Lower lobe of right lung (tissue), 2 donors: ENCODE measurements at regions not wholly inside any gene's neighbourhood (a gene's known extent, or its start where the extent isn't known, plus 50 kb on each side); places are given as distances from the start of the nearest gene placed in this dataset.

Experiments
- ATAC-seq, 2 donors: fragments of 200-7000 bp; cut with Tn5 transposase; one replicate each; pipeline ENCODE4 v1.9.1; 2020 to 2022; ENCODE audit warnings: mild to moderate bottlenecking in 2 of 2, moderate library complexity in 2 of 2
- DNase-seq: peaks from one replicate; pipeline ENCODE4 v3.0.0-alpha.2; 2020
- H3K27ac ChIP-seq: fragments of 200-600 bp; one replicate; pipeline ENCODE4 v1.8.0; 2022
- H3K27me3 ChIP-seq: fragments of 200-600 bp; one replicate; pipeline ENCODE4 v1.8.0; 2022; ENCODE audit warnings: low read depth
- H3K36me3 ChIP-seq: fragments of 200-600 bp; one replicate; pipeline ENCODE4 v1.8.0; 2022; ENCODE audit warnings: mild to moderate bottlenecking
- H3K4me1 ChIP-seq: fragments of 200-600 bp; one replicate; pipeline ENCODE4 v1.8.0; 2022
- H3K4me3 ChIP-seq: fragments of 200-600 bp; one replicate; pipeline ENCODE4 v1.8.0; 2022; ENCODE audit warnings: mild to moderate bottlenecking
- H3K9me3 ChIP-seq: fragments of 200-600 bp; one replicate; pipeline ENCODE4 v1.8.0; 2022
- intact Hi-C: fragments of 100-400 bp; cut with DNase I; formaldehyde crosslinking; loops from one replicate; pipeline ENCODE4 v1.11.0; 2022
- TF ChIP-seq, protein P1 (sequence below): fragments of 200-600 bp; IDR thresholded peaks from one replicate; pipeline ENCODE4 v1.8.0; 2022; ENCODE audit warnings: antibody characterized with exemption, mild to moderate bottlenecking
- donor health status: DM: no; HTN: yes; CAD: no; lungs with severe emphysema.

DNA sequence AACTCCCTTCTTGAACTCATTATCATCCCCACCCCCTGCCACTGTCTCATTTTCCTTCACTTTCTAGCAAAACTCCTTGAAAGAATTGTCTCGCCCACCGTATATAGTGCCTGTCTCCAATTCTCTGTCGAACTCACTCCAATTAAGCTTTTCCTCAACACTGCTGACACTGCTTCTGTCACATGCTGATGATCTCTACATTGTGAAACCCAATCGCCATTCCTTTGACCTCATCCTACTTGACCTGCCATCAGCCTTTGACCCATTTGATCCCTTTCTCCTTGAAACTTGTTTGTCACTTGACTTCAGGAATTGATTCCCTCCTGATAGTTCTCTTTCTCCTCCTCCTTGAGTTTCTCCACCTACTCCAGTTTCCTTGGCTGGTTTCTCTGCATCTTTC, 54.8 kb downstream of the CCDC71L start:
- no peak for DNase-seq
- H3K27me3 ChIP-seq: no peaks in the 10 kb centered on the region
- TF ChIP-seq, protein P1, sequence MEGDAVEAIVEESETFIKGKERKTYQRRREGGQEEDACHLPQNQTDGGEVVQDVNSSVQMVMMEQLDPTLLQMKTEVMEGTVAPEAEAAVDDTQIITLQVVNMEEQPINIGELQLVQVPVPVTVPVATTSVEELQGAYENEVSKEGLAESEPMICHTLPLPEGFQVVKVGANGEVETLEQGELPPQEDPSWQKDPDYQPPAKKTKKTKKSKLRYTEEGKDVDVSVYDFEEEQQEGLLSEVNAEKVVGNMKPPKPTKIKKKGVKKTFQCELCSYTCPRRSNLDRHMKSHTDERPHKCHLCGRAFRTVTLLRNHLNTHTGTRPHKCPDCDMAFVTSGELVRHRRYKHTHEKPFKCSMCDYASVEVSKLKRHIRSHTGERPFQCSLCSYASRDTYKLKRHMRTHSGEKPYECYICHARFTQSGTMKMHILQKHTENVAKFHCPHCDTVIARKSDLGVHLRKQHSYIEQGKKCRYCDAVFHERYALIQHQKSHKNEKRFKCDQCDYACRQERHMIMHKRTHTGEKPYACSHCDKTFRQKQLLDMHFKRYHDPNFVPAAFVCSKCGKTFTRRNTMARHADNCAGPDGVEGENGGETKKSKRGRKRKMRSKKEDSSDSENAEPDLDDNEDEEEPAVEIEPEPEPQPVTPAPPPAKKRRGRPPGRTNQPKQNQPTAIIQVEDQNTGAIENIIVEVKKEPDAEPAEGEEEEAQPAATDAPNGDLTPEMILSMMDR: no peak
- no peaks in the 10 kb centered on the region for H3K4me1 ChIP-seq
- intact Hi-C loops: no loop called here
- H3K36me3 ChIP-seq: no peaks in the 10 kb centered on the region
- H3K4me3 ChIP-seq: no peak overlapping the region
- no peak overlapping the region for H3K27ac ChIP-seq
- H3K9me3 ChIP-seq: no peaks in the 10 kb centered on the region
- ATAC-seq: no peak

DNA sequence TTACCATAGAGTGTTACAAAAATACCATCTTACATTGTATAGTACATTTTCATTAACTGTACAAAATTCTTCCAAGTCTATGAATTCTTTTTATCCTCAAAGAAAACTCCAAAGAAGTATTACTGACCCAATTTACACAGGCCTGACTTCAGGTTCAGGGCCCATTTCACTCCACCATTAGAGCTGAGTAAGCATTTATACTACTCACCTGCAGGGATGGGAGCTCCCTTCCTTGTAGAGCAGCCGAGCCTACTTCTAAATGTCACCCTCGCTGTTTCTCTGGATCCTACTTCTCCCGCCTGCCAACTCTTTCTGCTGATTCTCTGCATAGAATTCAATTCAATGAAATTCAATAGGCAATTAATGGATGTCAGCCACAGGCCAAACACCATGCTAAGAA, 56.0 kb downstream of the CCDC71L start:
- H3K27ac ChIP-seq: no peak overlapping the region
- H3K9me3 ChIP-seq: no peaks in the 10 kb centered on the region
- no peaks in the 10 kb centered on the region for H3K4me1 ChIP-seq
- ATAC-seq: no peak
- H3K4me3 ChIP-seq: no peak overlapping the region
- TF ChIP-seq, protein P1: no peak
- no peaks in the 10 kb centered on the region for H3K27me3 ChIP-seq
- no peaks in the 10 kb centered on the region for H3K36me3 ChIP-seq
- DNase-seq: no peak
- intact Hi-C loops: no loop called here

DNA sequence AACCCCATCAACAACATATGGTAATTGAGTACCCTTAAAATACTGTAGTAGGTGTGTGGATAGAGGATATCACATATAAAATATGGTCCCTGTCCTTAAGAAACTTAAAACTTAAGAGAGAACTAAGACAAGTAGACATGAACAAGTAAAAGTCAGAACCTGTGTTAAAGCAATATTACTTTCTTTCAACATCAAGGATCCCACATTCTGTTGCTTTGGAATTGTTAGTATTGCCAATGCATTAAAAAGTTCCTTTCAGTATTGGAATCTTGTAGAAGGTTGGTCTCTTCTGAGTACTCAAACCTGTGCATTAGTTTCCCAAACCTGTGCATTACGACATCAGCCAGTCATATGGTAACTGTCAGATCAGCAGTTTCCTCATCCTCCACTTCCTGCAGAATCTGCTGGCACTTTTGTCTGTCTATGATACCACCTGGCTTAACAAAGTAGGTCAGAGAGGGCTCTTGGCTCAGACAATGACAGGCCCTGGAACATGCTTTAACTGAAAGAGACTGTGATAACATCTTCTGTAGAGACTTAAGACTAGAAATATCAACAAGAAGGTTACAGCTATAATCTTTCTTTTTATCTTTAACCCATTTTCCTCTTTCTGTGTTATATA, 56.5 kb downstream of the CCDC71L start:
- Histone ChIP-seq H3K4me3 (no peak overlapping the region), H3K27me3 (no peaks in the 10 kb centered on the region), H3K9me3 (no peaks in the 10 kb centered on the region), H3K4me1 (no peaks in the 10 kb centered on the region), H3K36me3 (no peaks in the 10 kb centered on the region), H3K27ac (no peak overlapping the region)
- ATAC-seq: no peak
- no peak for DNase-seq
- intact Hi-C loops: no loop called here
- TF ChIP-seq, protein P1: no peak

DNA sequence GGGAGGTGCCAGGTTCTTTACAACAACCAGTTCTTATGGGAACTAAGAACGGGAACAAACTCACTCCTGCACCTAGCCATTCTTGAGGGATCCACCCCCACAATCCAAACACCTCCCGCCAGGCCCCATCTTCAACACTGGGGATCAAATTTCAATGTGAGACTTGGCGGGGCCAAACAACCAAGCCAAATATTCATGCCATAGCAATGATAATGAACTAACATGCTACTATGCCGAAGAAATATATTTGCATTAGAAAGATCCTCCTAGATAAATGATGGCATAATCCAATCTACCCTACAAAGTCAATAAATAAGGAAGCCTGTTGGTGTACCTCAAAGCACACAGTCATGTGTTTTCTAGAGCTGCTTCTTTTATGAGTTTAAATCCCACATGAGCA, 57.6 kb downstream of the CCDC71L start:
- no peaks in the 10 kb centered on the region for H3K27me3 ChIP-seq
- intact Hi-C loops: no loop called here
- no peak overlapping the region for H3K27ac ChIP-seq
- DNase-seq (no peak), ATAC-seq (no peak)
- peaks cover 7% of the 10 kb centered on the region for H3K4me1 ChIP-seq
- no peaks in the 10 kb centered on the region for H3K36me3 ChIP-seq
- no peaks in the 10 kb centered on the region for H3K9me3 ChIP-seq
- no peak overlapping the region for H3K4me3 ChIP-seq
- TF ChIP-seq, protein P1: no peak

DNA sequence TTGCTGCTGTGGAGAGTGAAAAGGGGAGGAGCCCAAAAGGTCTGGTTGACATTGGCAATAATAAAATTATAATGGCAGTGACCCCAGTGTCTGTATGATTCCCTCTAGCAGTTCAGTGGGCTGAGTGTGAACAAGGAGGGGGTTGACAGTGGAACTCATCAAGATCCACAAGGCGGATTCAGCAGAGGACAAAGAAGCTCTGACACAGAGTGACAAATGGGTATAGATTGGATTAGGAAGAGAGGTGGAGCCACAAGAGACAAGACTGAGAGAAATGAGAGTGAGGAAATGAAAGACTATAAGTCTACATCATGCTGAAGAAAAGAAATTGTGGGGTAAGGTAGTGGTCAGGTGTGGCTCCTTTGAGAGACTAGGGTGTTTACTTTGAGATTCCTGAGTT, 58.9 kb downstream of the CCDC71L start:
- Histone ChIP-seq H3K9me3 (no peaks in the 10 kb centered on the region), H3K4me1 (peaks cover 7% of the 10 kb centered on the region), H3K36me3 (no peaks in the 10 kb centered on the region), H3K27me3 (no peaks in the 10 kb centered on the region), H3K4me3 (no peak overlapping the region), H3K27ac (no peak overlapping the region)
- DNase-seq (no peak), ATAC-seq (no peak)
- intact Hi-C loops: no loop called here
- TF ChIP-seq, protein P1: no peak
